Neural progenitor cell (in vitro differentiated cells): ENCODE measurements at regions not wholly inside any gene's neighbourhood (a gene's known extent, or its start where the extent isn't known, plus 50 kb on each side); places are given as distances from the start of the nearest gene placed in this dataset.

ENCODE experiments used
- DNase-seq: peaks from one replicate; pipeline ENCODE4 v3.0.0-alpha.2; 2016; ENCODE audit warnings: low spot score
- H2AFZ ChIP-seq: fragments of 200-600 bp; sonication (generic); replicated peaks from 2 replicates; pipeline ENCODE4 v1.6.1; 2016; ENCODE audit warnings: antibody characterized with exemption
- H3F3A ChIP-seq: fragments of 200-600 bp; sonication (generic); 2 replicates; pipeline ENCODE4 v1.6.1; 2016; ENCODE audit warnings: antibody characterized with exemption, low read depth
- H3K27ac ChIP-seq: fragments of 200-600 bp; sonication (generic); 2 replicates; pipeline ENCODE4 v1.5.1; 2016; ENCODE audit warnings: mild to moderate bottlenecking
- H3K27me3 ChIP-seq: fragments of 200-600 bp; sonication (generic); 2 replicates; pipeline ENCODE4 v1.6.1; 2016; ENCODE audit warnings: mild to moderate bottlenecking, moderate library complexity
- H3K36me3 ChIP-seq: fragments of 200-600 bp; sonication (generic); 2 replicates; pipeline ENCODE4 v1.5.1; 2016
- H3K4me1 ChIP-seq: fragments of 200-600 bp; sonication (generic); 2 replicates; pipeline ENCODE4 v1.6.1; 2016; ENCODE audit warnings: mixed run types
- H3K4me2 ChIP-seq: fragments of 200-600 bp; sonication (generic); 2 replicates; pipeline ENCODE4 v1.6.1; 2016
- H3K4me3 ChIP-seq: fragments of 200-600 bp; sonication (generic); 2 replicates; pipeline ENCODE4 v1.5.1; 2016
- H3K79me2 ChIP-seq: fragments of 200-600 bp; sonication (generic); 2 replicates; pipeline ENCODE4 v1.6.1; 2016; ENCODE audit warnings: low read depth
- H3K9ac ChIP-seq: fragments of 200-600 bp; sonication (generic); 2 replicates; pipeline ENCODE4 v1.6.1; 2016
- H3K9me3 ChIP-seq: fragments of 200-600 bp; sonication (generic); 2 replicates; pipeline ENCODE4 v1.5.1; 2016; ENCODE audit warnings: low read depth
- H4K20me1 ChIP-seq: fragments of 200-600 bp; sonication (generic); 2 replicates; pipeline ENCODE4 v1.6.1; 2016; ENCODE audit warnings: low read depth
- H3K27ac Mint-ChIP-seq: 3 replicates; pipeline ENCODE4 v1.8.0; 2021; ENCODE audit warnings: mixed read lengths
- H3K27me3 Mint-ChIP-seq: 2 replicates; pipeline ENCODE4 v1.8.0; 2022; ENCODE audit warnings: low read depth, mild to moderate bottlenecking, inconsistent platforms, moderate library complexity, mixed read lengths; ENCODE audit not compliant: insufficient read depth
- H3K36me3 Mint-ChIP-seq: 3 replicates; pipeline ENCODE4 v1.8.0; 2021; ENCODE audit warnings: mixed read lengths
- H3K4me1 Mint-ChIP-seq: 3 replicates; pipeline ENCODE4 v1.8.0; 2021; ENCODE audit warnings: mixed read lengths
- H3K4me3 Mint-ChIP-seq: 3 replicates; pipeline ENCODE4 v1.8.0; 2021; ENCODE audit warnings: mild to moderate bottlenecking, moderate library complexity, mixed read lengths
- H3K9me3 Mint-ChIP-seq: 3 replicates; pipeline ENCODE4 v1.8.0; 2020; ENCODE audit warnings: mixed read lengths
- CTCF ChIP-seq: fragments of 200-600 bp; sonication (generic); IDR thresholded peaks from 2 replicates; pipeline ENCODE4 v1.5.1; 2017; ENCODE audit warnings: antibody characterized with exemption, mild to moderate bottlenecking
- EZH2 ChIP-seq: fragments of 200-600 bp; sonication (generic); IDR thresholded peaks from 2 replicates; pipeline ENCODE4 v1.6.1; 2017; ENCODE audit warnings: antibody characterized with exemption, mild to moderate bottlenecking, moderate library complexity
- EZH2phosphoT487 ChIP-seq: fragments of 200-600 bp; sonication (generic); IDR thresholded peaks from 2 replicates; pipeline ENCODE4 v1.6.1; 2017; ENCODE audit warnings: antibody characterized with exemption

- H3K79me2 ChIP-seq = no peaks in the 10 kb centered on the region
- no peak overlapping the region for H3K4me3 ChIP-seq
- no peaks in the 10 kb centered on the region for H3K27me3 ChIP-seq
- no peaks in the 10 kb centered on the region for H3F3A ChIP-seq
- Mint-ChIP-seq H3K27me3 (no peaks in the 10 kb centered on the region), H3K36me3 (no peaks in the 10 kb centered on the region), H3K27ac (no peak overlapping the region), H3K4me1 (no peaks in the 10 kb centered on the region), H3K4me3 (no peak overlapping the region), H3K9me3 (no peaks in the 10 kb centered on the region)
- H3K36me3 ChIP-seq = no peaks in the 10 kb centered on the region
- no peak for DNase-seq
- no peak overlapping the region for H3K27ac ChIP-seq
- TF ChIP-seq EZH2 = no peak
- TF ChIP-seq EZH2phosphoT487 = no peak
- TF ChIP-seq CTCF = no peak
- no peak overlapping the region for H3K4me2 ChIP-seq
- no peaks in the 10 kb centered on the region for H4K20me1 ChIP-seq
- H3K9ac ChIP-seq = no peak overlapping the region
- H3K9me3 ChIP-seq = no peaks in the 10 kb centered on the region
- H2AFZ ChIP-seq = no peak overlapping the region
- no peaks in the 10 kb centered on the region for H3K4me1 ChIP-seq
Observed at GRCh38 chr4:63553123-63553522, 856.1 kb downstream of the TECRL start.

GRCh38 chr4:63541828-63542227 lies 867.4 kb downstream of the TECRL start:
- no peak overlapping the region for H3K27ac ChIP-seq

GRCh38 chr4:63529581-63530337 lies 879.5 kb downstream of the TECRL start:
- Histone ChIP-seq H3K27ac (no peak overlapping the region), H3K36me3 (no peaks in the 10 kb centered on the region), H3K4me2 (no peak overlapping the region), H3K9ac (no peak overlapping the region), H3K4me1 (no peaks in the 10 kb centered on the region), H4K20me1 (no peaks in the 10 kb centered on the region), H2AFZ (no peak overlapping the region), H3K4me3 (no peak overlapping the region), H3F3A (no peaks in the 10 kb centered on the region), H3K79me2 (no peaks in the 10 kb centered on the region), H3K27me3 (no peaks in the 10 kb centered on the region), H3K9me3 (no peaks in the 10 kb centered on the region)
- no peak for DNase-seq
- peaks cover 6% of the 10 kb centered on the region for H3K4me1 Mint-ChIP-seq
- no peaks in the 10 kb centered on the region for H3K27me3 Mint-ChIP-seq
- no peak for TF ChIP-seq EZH2
- TF ChIP-seq CTCF = no peak
- no peak for TF ChIP-seq EZH2phosphoT487
- no peak overlapping the region for H3K4me3 Mint-ChIP-seq
- H3K9me3 Mint-ChIP-seq = no peaks in the 10 kb centered on the region
- H3K36me3 Mint-ChIP-seq = no peaks in the 10 kb centered on the region
- H3K27ac Mint-ChIP-seq = no peak overlapping the region

More at GRCh38 chr4:63541828-63542227, 867.4 kb downstream of the TECRL start:
- Mint-ChIP-seq H3K4me1 (no peaks in the 10 kb centered on the region), H3K36me3 (no peaks in the 10 kb centered on the region), H3K27ac (no peak overlapping the region), H3K9me3 (no peaks in the 10 kb centered on the region), H3K27me3 (no peaks in the 10 kb centered on the region), H3K4me3 (no peak overlapping the region)
- H3K4me2 ChIP-seq = no peak overlapping the region
- no peaks in the 10 kb centered on the region for H4K20me1 ChIP-seq
- H3K9ac ChIP-seq = no peak overlapping the region
- H3K79me2 ChIP-seq = no peaks in the 10 kb centered on the region
- TF ChIP-seq EZH2phosphoT487 (no peak), CTCF (no peak), EZH2 (no peak)
- H3K9me3 ChIP-seq = no peaks in the 10 kb centered on the region
- no peak for DNase-seq
- H3K36me3 ChIP-seq = no peaks in the 10 kb centered on the region
- no peaks in the 10 kb centered on the region for H3K4me1 ChIP-seq
- no peak overlapping the region for H2AFZ ChIP-seq
- H3K4me3 ChIP-seq = no peak overlapping the region
- no peaks in the 10 kb centered on the region for H3F3A ChIP-seq
- H3K27me3 ChIP-seq = no peaks in the 10 kb centered on the region
